Fibroblast of lung (primary cell): ENCODE measurements at regions not wholly inside any gene's neighbourhood (a gene's known extent, or its start where the extent isn't known, plus 50 kb on each side); places are given as distances from the start of the nearest gene placed in this dataset.

ENCODE experiments used
- EZH2 ChIP-seq: IDR thresholded peaks from 2 replicates; pipeline ENCODE4 v1.5.1; 2012; ENCODE audit warnings: low read length, control low read depth, mild to moderate bottlenecking; ENCODE audit errors: missing control alignments
- TF ChIP-seq, protein P1 (sequence below), 2 donors: IDR thresholded peaks in 1 of 2; conservative IDR thresholded peaks in 1 of 2; 1 replicate in 1 of 2; 2 replicates in 1 of 2; pipeline ENCODE4 v1.5.1; 2011 to 2012; ENCODE audit warnings: low read length in 2 of 2, control low read depth in 1 of 2, inconsistent platforms in 1 of 2, low read depth in 1 of 2, mild to moderate bottlenecking in 1 of 2

GRCh38 chrX:122500556-122500955 lies 683.5 kb upstream of the GRIA3 start:
- TF ChIP-seq, protein P1, sequence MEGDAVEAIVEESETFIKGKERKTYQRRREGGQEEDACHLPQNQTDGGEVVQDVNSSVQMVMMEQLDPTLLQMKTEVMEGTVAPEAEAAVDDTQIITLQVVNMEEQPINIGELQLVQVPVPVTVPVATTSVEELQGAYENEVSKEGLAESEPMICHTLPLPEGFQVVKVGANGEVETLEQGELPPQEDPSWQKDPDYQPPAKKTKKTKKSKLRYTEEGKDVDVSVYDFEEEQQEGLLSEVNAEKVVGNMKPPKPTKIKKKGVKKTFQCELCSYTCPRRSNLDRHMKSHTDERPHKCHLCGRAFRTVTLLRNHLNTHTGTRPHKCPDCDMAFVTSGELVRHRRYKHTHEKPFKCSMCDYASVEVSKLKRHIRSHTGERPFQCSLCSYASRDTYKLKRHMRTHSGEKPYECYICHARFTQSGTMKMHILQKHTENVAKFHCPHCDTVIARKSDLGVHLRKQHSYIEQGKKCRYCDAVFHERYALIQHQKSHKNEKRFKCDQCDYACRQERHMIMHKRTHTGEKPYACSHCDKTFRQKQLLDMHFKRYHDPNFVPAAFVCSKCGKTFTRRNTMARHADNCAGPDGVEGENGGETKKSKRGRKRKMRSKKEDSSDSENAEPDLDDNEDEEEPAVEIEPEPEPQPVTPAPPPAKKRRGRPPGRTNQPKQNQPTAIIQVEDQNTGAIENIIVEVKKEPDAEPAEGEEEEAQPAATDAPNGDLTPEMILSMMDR (conservative IDR thresholded peaks at IDR 0.05 in 1 of 2, IDR thresholded peaks at IDR 0.05 in 1 of 2; ENCODE audit: low read depth in 1 of 2, low read length in 2 of 2) = no peak
- no peak for TF ChIP-seq EZH2
